GM23338 (cell line): ENCODE measurements at regions not wholly inside any gene's neighbourhood (a gene's known extent, or its start where the extent isn't known, plus 50 kb on each side); places are given as distances from the start of the nearest gene placed in this dataset.

Experiments used
- CREB1 ChIP-seq: fragments of 250-450 bp; sonication (Bioruptor Pico); IDR thresholded peaks from 2 replicates; pipeline ENCODE4 v1.5.0; 2020; ENCODE audit warnings: low read depth, mild to moderate bottlenecking, moderate library complexity
- ETS1 ChIP-seq: IDR thresholded peaks from 2 replicates; pipeline ENCODE4 v1.6.1; 2016; ENCODE audit warnings: antibody characterized with exemption
- EZH2 ChIP-seq: fragments of 200-600 bp; sonication (generic); IDR thresholded peaks from one replicate; pipeline ENCODE4 v1.8.0; 2017; ENCODE audit warnings: antibody characterized with exemption, mild to moderate bottlenecking, low read depth; ENCODE audit not compliant: unreplicated experiment
- EZH2phosphoT487 ChIP-seq: fragments of 200-600 bp; sonication (generic); IDR thresholded peaks from one replicate; pipeline ENCODE4 v1.8.1; 2018; ENCODE audit warnings: antibody characterized with exemption; ENCODE audit not compliant: unreplicated experiment
- JUNB ChIP-seq: IDR thresholded peaks from one replicate; pipeline ENCODE4 v1.6.1; 2016; ENCODE audit warnings: antibody characterized with exemption; ENCODE audit not compliant: unreplicated experiment
- NANOG ChIP-seq: IDR thresholded peaks from 2 replicates; pipeline ENCODE4 v1.6.1; 2016; ENCODE audit warnings: antibody characterized with exemption, borderline replicate concordance
- POLR2AphosphoS5 ChIP-seq: IDR thresholded peaks from 2 replicates; pipeline ENCODE4 v1.6.1; 2016; ENCODE audit warnings: antibody characterized with exemption, low read depth
- STAT1 ChIP-seq: IDR thresholded peaks from one replicate; pipeline ENCODE4 v1.6.1; 2016; ENCODE audit warnings: antibody characterized with exemption; ENCODE audit not compliant: unreplicated experiment
- ZNF114 ChIP-seq: fragments of 250-450 bp; sonication (Bioruptor Pico); IDR thresholded peaks from 2 replicates; pipeline ENCODE4 v1.5.0; 2020; ENCODE audit warnings: mild to moderate bottlenecking, moderate library complexity
- ZNF331 ChIP-seq: fragments of 250-450 bp; sonication (Bioruptor Pico); IDR thresholded peaks from 2 replicates; pipeline ENCODE4 v1.5.0; 2020; ENCODE audit warnings: low read depth, mild to moderate bottlenecking, moderate library complexity
- TF ChIP-seq, protein P1 (sequence below): IDR thresholded peaks from one replicate; pipeline ENCODE4 v1.6.1; 2018; ENCODE audit warnings: antibody characterized with exemption; ENCODE audit not compliant: unreplicated experiment
- TF ChIP-seq, protein P2 (sequence below), 2 experiments: fragments of 200-600 bp in 1 of 2; sonication (generic) in 1 of 2; conservative IDR thresholded peaks; 2 replicates each; pipeline versions ENCODE4 v1.5.1 to v1.6.1; 2016 to 2017; ENCODE audit warnings: antibody characterized with exemption in 2 of 2, low read depth in 2 of 2, mild to moderate bottlenecking in 2 of 2, moderate library complexity in 1 of 2

DNA sequence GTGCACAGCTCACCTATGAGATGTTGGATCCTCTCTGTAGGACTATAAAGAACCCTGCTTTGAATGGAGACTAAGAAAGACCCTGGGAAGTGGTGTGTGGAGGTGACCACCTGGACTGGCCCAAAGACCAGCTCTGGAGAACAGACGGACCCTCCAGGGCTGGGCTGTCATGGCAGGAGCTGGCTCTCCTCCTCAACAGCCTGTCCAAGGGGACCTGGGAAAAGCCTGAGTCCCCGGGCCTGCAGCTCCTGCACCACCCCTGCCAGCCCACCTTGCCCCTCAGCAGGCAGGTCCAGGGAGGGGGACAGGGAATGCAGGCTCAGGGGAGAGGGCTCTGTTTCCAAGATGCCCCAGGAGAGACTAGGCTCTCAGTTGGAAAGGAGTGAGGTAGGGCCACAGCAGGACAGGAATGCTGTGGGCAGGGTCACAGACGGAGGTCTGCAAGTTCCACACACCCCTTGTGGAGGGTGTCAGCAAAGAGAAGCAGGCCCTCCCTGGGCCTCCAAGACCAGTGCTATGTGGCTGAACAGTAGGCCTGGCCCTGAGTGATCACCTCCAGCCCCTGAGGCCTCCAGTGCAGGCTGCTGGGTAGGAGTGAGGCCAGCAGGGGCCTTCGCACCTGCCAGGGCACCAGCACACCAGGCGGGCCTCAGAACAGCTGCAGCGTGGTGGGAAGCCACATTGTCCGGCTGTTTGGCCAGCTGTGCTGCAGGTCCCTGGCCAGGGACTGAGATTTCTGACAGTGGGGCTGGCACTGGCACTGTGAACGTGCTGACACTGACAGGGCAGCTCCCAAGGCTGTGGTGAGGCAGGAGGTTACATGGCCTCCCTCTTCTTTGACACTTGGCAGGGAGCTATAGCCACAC is 86.4 kb upstream of the OTOS start (continued):
- TF ChIP-seq, protein P1, sequence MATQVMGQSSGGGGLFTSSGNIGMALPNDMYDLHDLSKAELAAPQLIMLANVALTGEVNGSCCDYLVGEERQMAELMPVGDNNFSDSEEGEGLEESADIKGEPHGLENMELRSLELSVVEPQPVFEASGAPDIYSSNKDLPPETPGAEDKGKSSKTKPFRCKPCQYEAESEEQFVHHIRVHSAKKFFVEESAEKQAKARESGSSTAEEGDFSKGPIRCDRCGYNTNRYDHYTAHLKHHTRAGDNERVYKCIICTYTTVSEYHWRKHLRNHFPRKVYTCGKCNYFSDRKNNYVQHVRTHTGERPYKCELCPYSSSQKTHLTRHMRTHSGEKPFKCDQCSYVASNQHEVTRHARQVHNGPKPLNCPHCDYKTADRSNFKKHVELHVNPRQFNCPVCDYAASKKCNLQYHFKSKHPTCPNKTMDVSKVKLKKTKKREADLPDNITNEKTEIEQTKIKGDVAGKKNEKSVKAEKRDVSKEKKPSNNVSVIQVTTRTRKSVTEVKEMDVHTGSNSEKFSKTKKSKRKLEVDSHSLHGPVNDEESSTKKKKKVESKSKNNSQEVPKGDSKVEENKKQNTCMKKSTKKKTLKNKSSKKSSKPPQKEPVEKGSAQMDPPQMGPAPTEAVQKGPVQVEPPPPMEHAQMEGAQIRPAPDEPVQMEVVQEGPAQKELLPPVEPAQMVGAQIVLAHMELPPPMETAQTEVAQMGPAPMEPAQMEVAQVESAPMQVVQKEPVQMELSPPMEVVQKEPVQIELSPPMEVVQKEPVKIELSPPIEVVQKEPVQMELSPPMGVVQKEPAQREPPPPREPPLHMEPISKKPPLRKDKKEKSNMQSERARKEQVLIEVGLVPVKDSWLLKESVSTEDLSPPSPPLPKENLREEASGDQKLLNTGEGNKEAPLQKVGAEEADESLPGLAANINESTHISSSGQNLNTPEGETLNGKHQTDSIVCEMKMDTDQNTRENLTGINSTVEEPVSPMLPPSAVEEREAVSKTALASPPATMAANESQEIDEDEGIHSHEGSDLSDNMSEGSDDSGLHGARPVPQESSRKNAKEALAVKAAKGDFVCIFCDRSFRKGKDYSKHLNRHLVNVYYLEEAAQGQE = no peak
- TF ChIP-seq EZH2phosphoT487 (no peak), EZH2 (no peak), ZNF114 (CRISPR knock-in tag) (no peak), CREB1 (CRISPR knock-in tag) (no peak), JUNB (no peak), STAT1 (no peak), ETS1 (no peak), POLR2AphosphoS5 (no peak), NANOG (no peak), ZNF331 (CRISPR knock-in tag) (no peak)
- TF ChIP-seq, protein P2, sequence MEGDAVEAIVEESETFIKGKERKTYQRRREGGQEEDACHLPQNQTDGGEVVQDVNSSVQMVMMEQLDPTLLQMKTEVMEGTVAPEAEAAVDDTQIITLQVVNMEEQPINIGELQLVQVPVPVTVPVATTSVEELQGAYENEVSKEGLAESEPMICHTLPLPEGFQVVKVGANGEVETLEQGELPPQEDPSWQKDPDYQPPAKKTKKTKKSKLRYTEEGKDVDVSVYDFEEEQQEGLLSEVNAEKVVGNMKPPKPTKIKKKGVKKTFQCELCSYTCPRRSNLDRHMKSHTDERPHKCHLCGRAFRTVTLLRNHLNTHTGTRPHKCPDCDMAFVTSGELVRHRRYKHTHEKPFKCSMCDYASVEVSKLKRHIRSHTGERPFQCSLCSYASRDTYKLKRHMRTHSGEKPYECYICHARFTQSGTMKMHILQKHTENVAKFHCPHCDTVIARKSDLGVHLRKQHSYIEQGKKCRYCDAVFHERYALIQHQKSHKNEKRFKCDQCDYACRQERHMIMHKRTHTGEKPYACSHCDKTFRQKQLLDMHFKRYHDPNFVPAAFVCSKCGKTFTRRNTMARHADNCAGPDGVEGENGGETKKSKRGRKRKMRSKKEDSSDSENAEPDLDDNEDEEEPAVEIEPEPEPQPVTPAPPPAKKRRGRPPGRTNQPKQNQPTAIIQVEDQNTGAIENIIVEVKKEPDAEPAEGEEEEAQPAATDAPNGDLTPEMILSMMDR (conservative IDR thresholded peaks at IDR 0.05; ENCODE audit: low read depth in 2 of 2) = no peak
